ENCODE measurements at regions not wholly inside any gene's neighbourhood (a gene's known extent, or its start where the extent isn't known, plus 50 kb on each side); places are given as distances from the start of the nearest gene placed in this dataset.

DNA sequence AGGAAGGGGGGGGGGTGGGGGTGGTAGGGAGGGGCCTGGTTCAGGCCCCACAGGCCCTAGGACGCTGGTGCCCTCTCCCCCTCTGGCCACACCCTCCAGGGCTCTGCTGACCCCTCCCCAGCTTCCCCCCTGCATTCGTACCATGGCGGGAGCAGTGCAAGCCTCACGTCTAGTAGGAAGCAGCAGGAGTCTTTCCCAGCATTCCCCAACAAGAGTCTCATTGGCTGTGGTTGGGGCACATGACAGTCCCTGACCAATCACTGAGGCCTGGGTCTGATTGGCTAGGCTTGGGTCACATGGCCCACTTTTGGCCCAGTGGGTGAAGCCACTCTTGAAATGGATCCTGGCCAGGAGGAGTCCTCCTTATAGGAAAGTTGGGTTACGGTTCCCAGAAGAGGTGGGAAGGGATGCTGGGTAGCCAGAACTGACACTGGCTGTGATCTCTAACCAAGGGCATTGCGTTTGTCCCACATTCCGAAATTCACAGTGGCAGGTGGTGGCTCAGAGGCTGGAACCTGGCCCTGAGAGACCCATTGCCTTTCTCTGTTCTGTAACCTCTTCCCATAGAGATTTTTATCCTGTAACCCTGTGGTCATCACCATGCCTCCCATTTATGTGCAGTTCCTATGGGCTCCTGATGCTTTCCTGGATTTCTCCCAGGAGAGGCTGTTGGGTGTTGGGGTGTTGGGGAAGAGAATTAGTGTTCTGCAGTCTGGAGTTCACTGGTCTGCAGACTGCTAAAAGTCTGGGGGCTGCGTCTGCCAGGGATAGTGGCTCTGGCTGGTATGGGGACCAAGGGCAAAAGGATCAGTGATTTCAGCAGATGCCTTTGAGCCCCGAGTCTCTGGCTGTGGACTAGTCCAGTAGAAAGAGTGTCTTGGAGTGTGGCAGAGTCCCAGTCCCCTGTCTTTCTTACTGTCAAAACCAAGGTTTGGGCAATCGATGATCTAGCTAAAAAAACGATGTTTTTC lies 58.9 kb upstream of the MYEOV start:
- Histone ChIP-seq H2AFZ (ENCODE audit: low read length) (no peak overlapping the region), H3F3A (ENCODE audit: low read depth) (no peaks in the 10 kb centered on the region), H3K9ac (ENCODE audit: low read depth, low read length, poor library complexity, severe bottlenecking) (no peak overlapping the region), H3K9me3 (ENCODE audit: insufficient read depth, low read depth, low read length) (no peaks in the 10 kb centered on the region), H3K9me2 (replicated peaks; ENCODE audit: low read depth, low read length) (no peaks in the 10 kb centered on the region), H4K20me1 (ENCODE audit: insufficient read depth, low read length, poor library complexity, severe bottlenecking) (no peaks in the 10 kb centered on the region), H3K4me1 (ENCODE audit: insufficient read depth, low read length, poor library complexity, severe bottlenecking) (no peaks in the 10 kb centered on the region), H3K4me2 (ENCODE audit: low read depth, low read length, poor library complexity, severe bottlenecking) (no peak overlapping the region), H3K27me3 (ENCODE audit: insufficient read depth, low read length, poor library complexity, severe bottlenecking) (no peaks in the 10 kb centered on the region), H3K36me3 (ENCODE audit: insufficient read depth, low read length) (no peaks in the 10 kb centered on the region), H3K4me3 (ENCODE audit: low read length, poor library complexity, severe bottlenecking) (no peak overlapping the region), H3K79me2 (ENCODE audit: insufficient read depth, low read length) (no peaks in the 10 kb centered on the region)
- TF ChIP-seq EZH2phosphoT487 (IDR thresholded peaks at IDR 0.05; ENCODE audit: borderline replicate concordance): no peak
- TF ChIP-seq, protein P1, sequence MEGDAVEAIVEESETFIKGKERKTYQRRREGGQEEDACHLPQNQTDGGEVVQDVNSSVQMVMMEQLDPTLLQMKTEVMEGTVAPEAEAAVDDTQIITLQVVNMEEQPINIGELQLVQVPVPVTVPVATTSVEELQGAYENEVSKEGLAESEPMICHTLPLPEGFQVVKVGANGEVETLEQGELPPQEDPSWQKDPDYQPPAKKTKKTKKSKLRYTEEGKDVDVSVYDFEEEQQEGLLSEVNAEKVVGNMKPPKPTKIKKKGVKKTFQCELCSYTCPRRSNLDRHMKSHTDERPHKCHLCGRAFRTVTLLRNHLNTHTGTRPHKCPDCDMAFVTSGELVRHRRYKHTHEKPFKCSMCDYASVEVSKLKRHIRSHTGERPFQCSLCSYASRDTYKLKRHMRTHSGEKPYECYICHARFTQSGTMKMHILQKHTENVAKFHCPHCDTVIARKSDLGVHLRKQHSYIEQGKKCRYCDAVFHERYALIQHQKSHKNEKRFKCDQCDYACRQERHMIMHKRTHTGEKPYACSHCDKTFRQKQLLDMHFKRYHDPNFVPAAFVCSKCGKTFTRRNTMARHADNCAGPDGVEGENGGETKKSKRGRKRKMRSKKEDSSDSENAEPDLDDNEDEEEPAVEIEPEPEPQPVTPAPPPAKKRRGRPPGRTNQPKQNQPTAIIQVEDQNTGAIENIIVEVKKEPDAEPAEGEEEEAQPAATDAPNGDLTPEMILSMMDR (conservative IDR thresholded peaks at IDR 0.05; ENCODE audit: low read length): no peak

DNA sequence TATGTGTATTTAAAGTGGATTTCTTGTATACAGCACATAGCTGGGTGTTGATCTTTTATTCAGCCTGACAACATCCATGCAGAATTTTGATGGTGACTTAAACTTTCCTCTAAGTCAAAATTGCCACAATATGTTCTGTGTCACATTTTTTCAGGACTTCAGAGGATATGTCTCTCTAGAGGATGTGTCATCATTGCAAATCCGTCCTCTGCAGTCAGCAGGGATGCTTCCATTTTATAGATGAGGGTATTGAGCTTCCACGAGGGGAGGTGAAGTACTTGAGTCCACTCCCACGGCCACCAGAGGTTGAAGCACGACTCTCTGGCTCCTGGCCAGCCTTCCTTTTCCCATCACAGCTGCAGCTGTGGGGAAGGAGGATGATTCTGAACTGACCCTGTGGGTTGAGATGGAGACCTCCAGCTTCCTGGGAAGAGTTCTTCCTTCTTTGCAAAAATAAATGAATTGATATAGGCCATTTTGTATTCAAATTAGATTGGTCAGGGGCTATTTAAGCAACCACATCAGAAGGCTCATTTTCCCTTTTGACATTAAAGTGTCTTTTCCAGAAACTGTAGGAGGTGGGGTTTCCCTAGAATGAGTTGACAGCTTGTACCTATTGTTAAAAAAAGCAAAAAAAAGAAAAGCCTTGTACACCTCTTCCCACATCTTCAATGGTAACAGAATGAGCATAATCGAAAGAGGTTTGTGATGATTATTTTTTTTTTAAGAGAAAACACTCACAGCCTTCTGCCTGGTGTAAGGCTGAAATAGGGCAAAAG lies 55.2 kb upstream of the MYEOV start:
- H3K4me3 ChIP-seq (ENCODE audit: low read length, poor library complexity, severe bottlenecking): no peak overlapping the region
- no peak overlapping the region for H3K9ac ChIP-seq (ENCODE audit: low read depth, low read length, poor library complexity, severe bottlenecking)
- no peaks in the 10 kb centered on the region for H3K4me1 ChIP-seq (ENCODE audit: insufficient read depth, low read length, poor library complexity, severe bottlenecking)
- H3K27me3 ChIP-seq (ENCODE audit: insufficient read depth, low read length, poor library complexity, severe bottlenecking): no peaks in the 10 kb centered on the region
- H3K79me2 ChIP-seq (ENCODE audit: insufficient read depth, low read length): no peaks in the 10 kb centered on the region
- no peaks in the 10 kb centered on the region for H4K20me1 ChIP-seq (ENCODE audit: insufficient read depth, low read length, poor library complexity, severe bottlenecking)
- no peaks in the 10 kb centered on the region for H3K9me2 ChIP-seq (replicated peaks; ENCODE audit: low read depth, low read length)
- H2AFZ ChIP-seq (ENCODE audit: low read length): no peak overlapping the region
- H3K36me3 ChIP-seq (ENCODE audit: insufficient read depth, low read length): no peaks in the 10 kb centered on the region
- H3K9me3 ChIP-seq (ENCODE audit: insufficient read depth, low read depth, low read length): no peaks in the 10 kb centered on the region
- TF ChIP-seq EZH2phosphoT487 (IDR thresholded peaks at IDR 0.05; ENCODE audit: borderline replicate concordance): no peak
- TF ChIP-seq, protein P1 (conservative IDR thresholded peaks at IDR 0.05; ENCODE audit: low read length): no peak
- H3F3A ChIP-seq (ENCODE audit: low read depth): no peaks in the 10 kb centered on the region
- no peak overlapping the region for H3K4me2 ChIP-seq (ENCODE audit: low read depth, low read length, poor library complexity, severe bottlenecking)

- H3F3A ChIP-seq (ENCODE audit: low read depth): no peaks in the 10 kb centered on the region
- no peaks in the 10 kb centered on the region for H3K27me3 ChIP-seq (ENCODE audit: insufficient read depth, low read length, poor library complexity, severe bottlenecking)
- no peaks in the 10 kb centered on the region for H4K20me1 ChIP-seq (ENCODE audit: insufficient read depth, low read length, poor library complexity, severe bottlenecking)
- H3K4me1 ChIP-seq (ENCODE audit: insufficient read depth, low read length, poor library complexity, severe bottlenecking): no peaks in the 10 kb centered on the region
- no peaks in the 10 kb centered on the region for H3K36me3 ChIP-seq (ENCODE audit: insufficient read depth, low read length)
- no peak overlapping the region for H2AFZ ChIP-seq (ENCODE audit: low read length)
- H3K79me2 ChIP-seq (ENCODE audit: insufficient read depth, low read length): no peaks in the 10 kb centered on the region
- no peak overlapping the region for H3K4me2 ChIP-seq (ENCODE audit: low read depth, low read length, poor library complexity, severe bottlenecking)
- TF ChIP-seq, protein P1 (conservative IDR thresholded peaks at IDR 0.05; ENCODE audit: low read length): no peak
- no peak for TF ChIP-seq EZH2phosphoT487 (IDR thresholded peaks at IDR 0.05; ENCODE audit: borderline replicate concordance)
- H3K9me2 ChIP-seq (replicated peaks; ENCODE audit: low read depth, low read length): no peaks in the 10 kb centered on the region
- no peak overlapping the region for H3K4me3 ChIP-seq (ENCODE audit: low read length, poor library complexity, severe bottlenecking)
- H3K9ac ChIP-seq (ENCODE audit: low read depth, low read length, poor library complexity, severe bottlenecking): no peak overlapping the region
- H3K9me3 ChIP-seq (ENCODE audit: insufficient read depth, low read depth, low read length): no peaks in the 10 kb centered on the region
Observed at GRCh38 chr11:69239641-69240040, 54.3 kb upstream of the MYEOV start.

All from Loucy (cell line).